ENCODE measurements at regions not wholly inside any gene's neighbourhood (a gene's known extent, or its start where the extent isn't known, plus 50 kb on each side); places are given as distances from the start of the nearest gene placed in this dataset.
"Not testable (repeated sequence)": the region's sequence is repeated elsewhere in the genome, so short reads cannot be mapped to it uniquely, and the experiment has no call there.

DNA sequence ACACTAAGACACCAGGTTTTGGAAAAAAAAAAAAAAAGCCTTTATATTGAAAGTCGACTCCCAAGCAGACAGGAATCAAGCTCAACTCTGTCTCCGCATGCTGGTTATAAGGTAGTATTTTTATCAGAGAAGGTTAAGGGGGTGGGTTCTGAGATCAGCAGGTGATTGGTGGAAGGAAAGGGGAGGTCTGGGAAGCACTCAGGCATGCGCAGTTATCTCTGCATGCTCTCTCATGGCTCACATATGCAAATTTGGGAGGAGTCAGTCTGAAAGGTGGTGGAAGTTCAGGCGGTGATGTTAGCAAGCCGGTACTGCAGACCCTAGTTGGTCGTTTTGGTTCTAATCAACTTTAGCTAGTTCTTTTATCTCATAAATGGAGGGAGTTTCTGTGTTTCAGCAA, 357.6 kb upstream of the C16orf82 start:
- DNase-seq (ENCODE audit: low read depth in 2 of 2, low spot score in 1 of 2): no peak

DNA sequence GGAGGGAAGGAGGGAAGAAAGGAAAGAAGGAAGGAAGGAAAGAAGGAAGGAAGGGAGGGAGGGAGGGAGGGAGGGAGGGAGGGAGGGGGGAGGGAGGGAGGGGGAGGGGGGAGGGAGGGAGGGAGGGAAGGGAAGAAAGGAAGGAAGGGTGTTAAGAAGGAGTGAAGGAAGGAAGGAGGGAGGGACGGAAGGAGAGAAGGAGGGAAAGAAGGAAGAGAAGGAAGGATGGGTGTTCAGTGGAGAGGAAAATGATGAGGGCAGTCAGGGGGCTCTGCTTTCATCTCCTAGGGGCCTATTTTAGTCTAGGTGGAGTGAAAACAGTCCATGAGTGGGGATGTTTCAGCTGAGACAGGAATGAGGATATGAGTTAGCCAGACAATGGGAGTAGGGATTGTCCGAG, 357.0 kb upstream of the C16orf82 start:
- no peak for DNase-seq (ENCODE audit: low read depth in 2 of 2, low spot score in 1 of 2)

DNA sequence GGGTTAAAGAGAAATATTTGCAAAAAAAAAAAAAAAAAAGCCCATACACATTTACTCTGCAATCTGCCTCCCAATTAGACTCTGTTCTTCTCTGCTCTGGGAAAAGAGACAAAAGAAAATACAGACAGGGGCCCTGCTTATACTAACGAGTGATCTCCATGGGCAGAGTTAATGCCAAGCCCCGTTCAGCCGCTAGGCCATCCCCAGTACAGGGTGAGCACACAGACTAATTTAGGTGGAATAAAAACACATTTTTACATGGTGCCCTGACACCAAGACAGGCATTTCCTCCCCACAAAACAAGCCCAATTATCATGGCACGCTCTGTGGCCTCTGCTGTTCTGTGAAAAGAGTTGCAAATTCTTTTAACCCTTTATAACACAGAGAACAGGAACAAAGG, 356.3 kb upstream of the C16orf82 start:
- no peak for DNase-seq (ENCODE audit: low read depth in 2 of 2, low spot score in 1 of 2)

DNA sequence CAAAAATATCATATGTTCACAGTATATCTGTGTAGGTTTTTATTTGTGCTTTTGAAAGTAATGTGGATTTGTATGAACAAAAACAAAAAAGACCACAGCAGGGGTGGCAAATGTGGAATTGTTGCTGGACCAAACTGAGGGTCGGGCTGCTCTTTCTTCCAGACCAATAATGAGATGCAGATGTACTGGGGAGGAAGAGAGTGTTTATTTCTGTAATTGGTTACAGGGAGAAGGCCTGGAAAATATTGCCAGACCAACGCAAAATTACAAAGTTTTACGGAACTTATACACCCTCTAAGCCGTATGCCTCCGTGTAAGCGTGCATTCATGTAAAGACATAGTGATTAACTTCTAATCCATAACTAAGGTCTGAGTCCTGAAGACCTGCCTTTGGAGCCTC, 353.9 kb upstream of the C16orf82 start:
- DNase-seq (ENCODE audit: low read depth in 2 of 2, low spot score in 1 of 2): no peak

DNA sequence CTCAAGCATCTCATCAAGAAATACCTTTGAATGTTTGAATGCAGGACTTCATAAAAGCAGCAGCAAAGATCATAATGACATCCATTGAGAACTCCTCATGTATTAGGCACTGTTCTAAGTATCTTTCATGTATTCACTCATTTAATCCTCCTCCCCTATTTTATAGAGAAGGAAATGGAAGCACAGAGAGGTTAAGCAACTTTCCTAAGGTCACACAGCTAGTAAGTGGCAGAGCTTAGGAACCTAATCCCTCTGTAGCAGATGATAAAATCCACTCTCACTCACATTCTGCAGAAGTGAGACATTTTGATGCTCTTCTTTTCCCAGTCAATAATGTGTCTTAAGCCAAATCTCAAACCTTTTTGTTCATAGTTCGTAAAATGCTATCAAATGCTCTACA, 350.8 kb upstream of the C16orf82 start:
- DNase-seq (ENCODE audit: low read depth in 2 of 2, low spot score in 1 of 2): no peak

DNA sequence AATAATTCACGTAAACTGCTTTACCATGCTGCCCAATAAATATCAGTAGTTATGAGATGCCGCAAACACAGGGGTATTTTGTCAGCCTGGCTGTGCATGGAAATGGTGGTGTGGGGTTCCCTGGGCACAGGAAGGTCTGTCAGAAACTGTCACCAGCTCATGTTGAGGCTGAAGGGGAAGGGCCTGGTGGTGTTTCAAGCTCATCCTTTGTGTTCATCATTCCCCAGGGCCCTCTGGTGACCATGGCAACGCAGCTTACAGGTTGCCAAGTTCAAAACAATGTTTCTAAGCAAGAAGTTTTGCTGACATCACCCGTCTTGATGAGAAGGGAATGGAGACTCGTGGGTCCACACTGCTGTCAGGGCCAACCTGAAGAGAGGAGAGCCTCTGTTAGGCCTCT, 348.9 kb upstream of the C16orf82 start:
- DNase-seq (ENCODE audit: low read depth in 2 of 2, low spot score in 1 of 2): no peak

DNA sequence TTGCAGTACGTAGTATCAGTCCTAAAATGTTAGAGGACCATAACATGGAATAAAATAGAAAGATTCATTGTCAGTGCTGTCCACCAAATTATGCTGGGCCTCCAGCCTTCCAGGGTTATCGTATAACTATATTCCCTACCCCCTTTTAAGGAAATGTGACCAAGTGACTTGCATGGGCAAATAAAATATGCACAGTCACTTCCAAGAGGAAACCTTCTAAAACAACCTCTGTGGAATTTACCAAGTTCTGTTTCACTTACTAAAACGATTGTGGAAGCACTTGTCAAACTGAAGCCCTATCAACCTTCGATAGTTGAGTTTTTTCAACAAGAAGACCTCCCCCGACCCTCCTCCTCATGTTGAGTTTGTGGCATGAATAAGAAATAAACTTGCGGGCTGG, 345.4 kb upstream of the C16orf82 start:
- DNase-seq (ENCODE audit: low read depth in 2 of 2, low spot score in 1 of 2): no peak

DNA sequence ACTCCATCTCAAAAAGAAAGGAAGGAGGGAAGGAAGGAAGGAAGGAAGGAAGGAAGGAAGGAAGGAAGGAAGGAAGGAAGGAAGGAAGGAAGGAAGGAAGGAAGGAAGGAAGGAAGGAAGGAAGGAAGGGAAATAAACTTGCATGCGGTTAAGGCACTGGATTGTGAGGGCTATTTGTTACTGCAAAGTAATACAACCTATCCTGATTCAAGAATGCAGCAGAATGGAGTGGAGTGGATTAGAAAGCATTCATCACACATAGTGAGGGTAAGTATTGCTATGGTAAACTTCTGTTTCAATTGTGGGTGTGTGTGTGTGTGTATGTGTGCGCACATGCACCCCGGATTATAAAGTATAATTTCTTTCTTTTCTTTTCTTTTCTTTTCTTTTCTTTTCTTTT, 344.8 kb upstream of the C16orf82 start:
- not testable (repeated sequence) for DNase-seq (ENCODE audit: low read depth in 2 of 2, low spot score in 1 of 2)

DNA sequence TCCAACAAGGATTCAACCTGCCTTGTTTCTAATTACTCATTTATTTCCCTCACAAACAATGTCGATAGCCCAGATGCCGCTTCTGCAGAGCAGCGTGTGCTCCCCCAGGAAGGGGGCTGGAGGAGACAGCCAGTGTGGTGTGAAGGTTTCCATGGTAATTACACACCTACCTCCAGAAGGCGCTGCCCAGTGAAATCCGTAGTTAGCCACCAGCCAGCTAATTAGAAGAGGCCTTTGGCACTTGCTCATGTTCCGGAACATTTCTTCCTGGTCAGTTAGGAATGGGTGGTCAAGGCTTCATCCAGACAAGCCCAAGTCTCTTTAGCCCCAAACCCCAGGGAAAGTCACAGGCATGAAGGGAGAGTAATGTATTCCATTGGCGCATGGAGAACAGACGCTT, 342.5 kb upstream of the C16orf82 start:
- no peak for DNase-seq (ENCODE audit: low read depth in 2 of 2, low spot score in 1 of 2)

DNA sequence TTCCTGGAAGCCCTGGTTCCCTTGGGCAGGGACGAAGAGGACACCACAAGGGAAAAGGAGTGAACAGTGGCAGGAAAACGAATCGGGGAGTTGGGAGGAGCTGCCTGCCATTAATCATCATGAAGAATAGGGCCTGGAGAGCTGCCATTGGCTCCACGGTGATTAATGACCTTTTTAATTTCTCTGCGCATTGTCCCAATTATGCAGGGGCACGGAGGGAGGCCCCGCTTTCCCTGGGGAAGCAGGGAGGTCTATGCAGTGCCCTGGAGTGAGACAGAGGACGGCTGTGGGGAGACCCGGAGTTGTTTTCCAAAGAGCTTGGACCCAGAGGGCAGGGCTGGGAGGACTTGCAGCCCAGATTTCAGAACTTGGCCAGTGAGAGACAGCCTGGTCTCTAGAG, 338.9 kb upstream of the C16orf82 start:
- no peak for DNase-seq (ENCODE audit: low read depth in 2 of 2, low spot score in 1 of 2)

DNA sequence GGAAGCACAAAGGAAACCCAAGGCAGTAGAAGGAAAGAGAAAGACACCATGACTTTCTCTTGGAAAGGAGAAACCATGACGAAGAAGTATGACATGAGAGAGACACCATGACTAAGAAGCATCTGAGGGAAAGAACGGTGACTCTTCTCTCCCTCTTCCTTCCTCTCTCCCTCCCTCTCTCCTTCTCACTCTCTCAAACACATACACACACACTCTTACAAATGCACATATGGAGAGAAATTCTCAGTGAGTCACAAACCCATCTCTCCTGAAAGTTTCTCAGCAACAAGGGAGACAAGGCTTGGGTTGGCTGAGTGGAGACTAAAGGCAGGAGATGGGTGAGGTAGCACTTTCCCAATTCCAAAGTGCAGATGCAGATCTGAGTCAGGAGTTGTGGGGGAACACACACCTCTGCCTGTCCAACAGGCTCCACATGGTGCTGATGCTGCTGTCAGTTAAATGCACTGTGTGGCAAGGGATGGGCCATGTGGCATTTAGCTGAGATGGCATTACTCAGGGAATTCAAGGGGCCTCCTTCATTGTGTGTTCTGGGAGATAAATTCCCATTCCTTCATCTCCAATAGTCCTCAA, 336.7 kb upstream of the C16orf82 start:
- no peak for DNase-seq (ENCODE audit: low read depth in 2 of 2, low spot score in 1 of 2)

DNA sequence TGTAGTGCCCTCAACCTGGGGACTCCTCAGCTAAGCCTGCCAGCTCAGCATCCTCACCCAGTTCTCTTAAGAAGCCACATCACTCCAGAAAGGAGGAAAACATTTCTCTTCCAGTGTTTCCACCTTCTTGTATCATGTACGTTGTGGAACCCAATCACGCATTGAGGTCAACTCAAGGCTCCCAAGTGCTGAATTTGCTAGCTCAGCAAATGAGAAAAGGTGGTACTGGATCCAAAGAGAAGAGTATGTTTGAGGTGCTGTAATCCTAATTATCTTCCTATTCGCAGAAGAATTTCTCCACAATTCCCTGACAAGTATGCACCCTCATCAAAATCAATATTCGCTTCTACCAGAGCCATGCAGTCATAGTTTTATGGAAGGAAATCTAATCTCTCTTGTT, 335.0 kb upstream of the C16orf82 start:
- DNase-seq (ENCODE audit: low read depth in 2 of 2, low spot score in 1 of 2): no peak

DNA sequence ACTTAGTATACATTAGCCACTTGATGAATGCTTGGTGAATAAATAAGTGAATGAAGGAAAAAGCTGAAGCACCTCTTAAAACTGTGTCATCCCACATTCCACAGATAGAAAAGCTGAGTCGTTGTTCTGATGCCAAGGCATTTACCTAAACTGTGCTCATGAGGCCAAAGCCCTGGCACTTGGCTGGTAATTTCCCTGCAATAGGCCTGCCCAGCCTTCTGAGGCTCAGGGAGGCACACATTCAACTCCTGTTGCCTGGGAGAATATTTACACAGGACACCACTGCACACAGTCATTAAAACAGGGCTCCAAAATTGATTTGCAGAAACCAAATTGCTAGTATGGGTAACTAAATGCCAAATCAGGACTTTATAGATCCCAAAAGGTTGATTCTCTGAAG, 333.0 kb upstream of the C16orf82 start:
- no peak for DNase-seq (ENCODE audit: low read depth in 2 of 2, low spot score in 1 of 2)

DNA sequence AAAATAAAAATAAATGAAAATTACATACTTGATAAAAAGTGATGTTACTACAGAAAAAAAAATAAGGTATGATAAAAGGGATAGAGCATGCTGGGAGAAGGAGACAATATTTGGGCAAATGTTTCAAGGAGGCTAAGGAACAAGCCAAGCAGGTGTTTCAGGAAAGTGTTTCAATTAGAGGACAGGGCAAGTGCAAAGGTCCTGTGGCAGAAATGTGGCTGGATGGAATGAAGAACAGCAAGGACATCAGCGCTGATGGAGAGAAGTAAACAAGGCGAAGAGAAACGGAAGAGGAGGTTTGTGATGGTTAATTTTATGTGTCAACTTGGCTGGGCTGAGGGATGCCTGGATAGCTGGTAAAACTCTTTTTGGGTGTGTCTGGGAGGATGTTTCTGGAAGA, 331.2 kb upstream of the C16orf82 start:
- no peak for DNase-seq (ENCODE audit: low read depth in 2 of 2, low spot score in 1 of 2)

DNA sequence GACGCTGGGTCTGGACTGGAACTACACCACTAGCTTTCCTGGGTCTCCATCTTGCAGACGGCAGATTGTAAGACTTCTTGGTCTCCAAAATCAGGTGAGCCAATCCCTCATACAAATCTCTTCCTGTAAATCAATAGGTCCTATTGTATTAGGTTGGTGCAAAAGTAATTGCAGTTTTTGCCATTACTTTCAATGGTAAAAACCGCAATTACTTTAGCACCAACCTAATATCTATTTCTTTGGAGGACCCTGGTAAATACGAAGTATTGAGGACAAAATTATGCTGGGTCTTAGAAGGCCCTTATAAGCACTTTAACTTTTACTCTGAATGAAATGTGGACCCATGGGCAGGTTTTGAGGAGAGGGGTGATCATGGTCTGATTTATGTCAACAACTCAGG, 330.6 kb upstream of the C16orf82 start:
- DNase-seq (ENCODE audit: low read depth in 2 of 2, low spot score in 1 of 2): no peak

DNA sequence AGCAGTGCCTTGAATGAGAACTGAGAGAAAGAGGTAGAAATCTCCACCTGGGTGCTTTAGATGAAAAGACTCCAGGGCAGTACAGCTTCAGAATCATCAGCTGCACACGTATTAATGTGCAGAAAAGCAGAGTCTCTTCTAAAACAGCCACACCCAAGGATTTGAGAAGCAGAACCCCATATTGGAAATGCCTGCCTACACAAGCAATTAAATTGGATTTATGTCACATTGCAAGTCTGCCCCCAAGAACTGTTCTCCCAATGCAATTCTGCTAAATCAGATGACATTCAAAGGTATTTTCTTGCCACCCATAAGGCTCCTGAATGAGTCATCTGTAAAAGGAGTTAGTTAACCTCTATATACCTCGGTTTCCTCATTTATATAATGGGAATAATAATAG, 326.0 kb upstream of the C16orf82 start:
- DNase-seq (ENCODE audit: low read depth in 2 of 2, low spot score in 1 of 2): no peak

DNA sequence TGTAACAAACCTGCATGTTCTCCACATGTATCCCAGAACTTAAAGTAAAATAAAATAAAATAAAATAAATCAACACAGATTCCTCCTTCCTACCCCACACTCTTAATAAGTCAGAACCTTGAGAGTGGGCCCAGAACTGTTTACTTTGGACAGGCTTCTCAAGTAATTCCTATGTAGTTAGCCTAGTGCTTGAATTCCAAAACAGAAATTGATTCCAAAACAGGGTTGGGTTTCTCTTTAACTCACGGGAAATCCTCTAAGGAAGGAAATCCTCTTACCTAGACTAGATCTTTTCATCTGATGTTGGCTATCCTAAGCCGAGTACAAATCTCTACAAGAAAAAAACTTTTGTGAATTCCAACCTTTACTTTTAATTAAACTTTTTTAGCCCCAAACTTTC, 324.7 kb upstream of the C16orf82 start:
- no peak for DNase-seq (ENCODE audit: low read depth in 2 of 2, low spot score in 1 of 2)

DNA sequence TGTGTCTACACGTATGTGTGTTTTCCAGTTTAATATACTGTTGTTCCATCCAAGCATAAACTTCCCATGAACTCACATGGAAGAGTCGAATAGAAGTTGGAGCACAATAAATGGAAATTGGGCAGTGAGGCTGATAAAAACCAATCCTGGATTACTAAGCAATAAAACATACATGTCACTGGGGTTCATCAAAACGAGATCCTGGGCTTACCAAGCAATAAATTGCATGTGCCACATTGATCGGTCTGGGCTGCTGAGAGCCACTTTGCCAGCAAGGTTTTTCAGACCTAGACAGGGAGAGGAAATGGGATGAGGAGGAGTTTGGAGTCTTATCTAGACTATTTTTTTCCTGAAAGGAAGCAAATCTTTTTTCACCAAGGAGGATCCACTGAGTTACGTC, 322.3 kb upstream of the C16orf82 start:
- no peak for DNase-seq (ENCODE audit: low read depth in 2 of 2, low spot score in 1 of 2)

DNA sequence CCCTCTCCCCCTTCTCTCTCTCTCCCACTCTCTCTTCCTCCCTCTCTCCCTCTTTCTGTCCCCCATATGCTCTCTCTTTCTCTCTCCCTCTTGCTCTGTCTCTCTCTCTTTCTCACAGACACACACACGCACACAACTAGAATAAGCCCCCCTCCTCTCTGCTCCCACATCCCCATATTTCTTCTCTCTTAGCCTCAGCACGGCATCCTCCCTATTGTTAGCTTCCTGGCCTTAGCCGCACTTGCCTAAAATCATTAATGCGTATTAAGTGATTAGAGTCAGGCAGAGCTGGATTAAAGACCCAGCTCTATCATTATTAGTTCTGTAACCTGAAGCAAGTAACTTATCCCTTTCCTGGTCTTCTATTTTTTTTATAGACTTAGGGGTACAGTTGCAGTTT, 319.0 kb upstream of the C16orf82 start:
- DNase-seq (ENCODE audit: low read depth in 2 of 2, low spot score in 1 of 2): no peak

DNA sequence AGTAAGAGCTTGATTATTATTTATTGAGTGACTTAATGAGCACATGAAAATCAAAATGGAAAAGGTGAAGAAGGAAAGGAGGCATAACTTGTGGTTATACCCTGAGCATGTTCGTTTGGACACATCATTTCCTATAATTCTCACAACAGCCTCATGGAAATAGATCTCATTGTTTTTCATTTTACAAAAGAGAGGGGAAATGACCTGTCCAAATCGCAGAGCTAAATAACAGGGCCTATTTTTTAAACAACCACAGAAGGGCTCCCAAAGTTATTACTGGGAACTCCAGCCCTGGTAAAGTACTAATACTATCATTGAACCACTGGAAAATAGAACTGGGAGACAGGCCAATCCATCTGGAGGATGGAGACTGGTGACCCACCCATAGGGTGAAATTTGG, 317.7 kb upstream of the C16orf82 start:
- no peak for DNase-seq (ENCODE audit: low read depth in 2 of 2, low spot score in 1 of 2)

DNA sequence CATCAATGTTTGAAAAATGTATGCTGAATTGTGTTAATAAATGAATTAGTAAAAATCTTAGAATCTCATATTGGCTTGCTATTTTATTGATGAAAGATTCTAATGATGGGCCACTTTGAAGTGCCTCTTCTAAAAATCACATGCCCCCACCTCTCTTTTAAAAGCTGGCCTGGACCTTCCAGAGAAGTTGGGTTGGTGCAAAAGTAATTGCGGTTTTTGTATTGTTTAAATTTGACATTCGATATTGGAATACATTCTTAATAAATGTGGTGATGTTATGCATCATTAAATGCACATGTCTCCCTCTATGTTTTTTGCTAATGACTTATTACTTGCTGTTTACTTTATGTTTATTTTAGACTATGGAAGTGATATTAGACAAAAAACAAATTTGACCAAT, 314.6 kb upstream of the C16orf82 start:
- no peak for DNase-seq (ENCODE audit: low read depth in 2 of 2, low spot score in 1 of 2)

DNA sequence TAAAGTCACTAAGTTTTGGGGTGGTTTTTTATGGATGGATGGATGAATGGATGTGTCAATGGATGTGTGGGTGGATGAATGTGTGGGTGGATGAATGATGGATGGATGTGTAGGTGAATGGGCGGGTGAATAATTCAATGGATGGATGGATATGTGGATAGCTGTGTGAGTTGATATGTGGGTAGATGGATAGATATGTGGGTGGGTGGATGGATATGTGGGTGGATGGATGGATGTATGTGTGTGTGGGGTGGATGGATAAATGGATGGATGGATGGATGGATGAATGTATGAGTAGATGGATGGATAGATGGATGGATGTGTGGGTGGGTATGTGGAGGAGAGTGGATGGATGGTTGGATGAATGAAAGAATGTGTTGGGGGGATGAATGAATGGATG, 310.1 kb upstream of the C16orf82 start:
- DNase-seq (ENCODE audit: low read depth in 2 of 2, low spot score in 1 of 2): no peak

DNA sequence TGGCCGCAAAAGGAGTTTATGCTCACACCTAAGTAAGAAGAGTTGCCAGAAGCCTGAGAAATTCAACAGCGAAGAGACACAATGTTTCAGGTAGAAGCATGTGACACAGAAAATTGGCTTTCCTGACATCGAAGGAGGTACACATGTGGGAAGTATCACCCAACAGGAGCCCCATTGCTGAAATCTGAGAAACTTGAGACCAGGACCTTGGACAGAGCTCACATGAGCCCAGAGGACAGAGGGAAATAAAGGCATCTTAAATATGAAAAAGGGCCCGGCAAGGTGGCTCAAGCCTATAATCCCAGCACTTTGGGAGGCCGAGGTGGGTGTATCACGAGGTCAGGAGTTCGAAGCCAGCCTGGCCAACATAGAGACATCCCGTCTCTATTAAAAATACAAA, 304.1 kb upstream of the C16orf82 start:
- no peak for DNase-seq (ENCODE audit: low read depth in 2 of 2, low spot score in 1 of 2)

DNA sequence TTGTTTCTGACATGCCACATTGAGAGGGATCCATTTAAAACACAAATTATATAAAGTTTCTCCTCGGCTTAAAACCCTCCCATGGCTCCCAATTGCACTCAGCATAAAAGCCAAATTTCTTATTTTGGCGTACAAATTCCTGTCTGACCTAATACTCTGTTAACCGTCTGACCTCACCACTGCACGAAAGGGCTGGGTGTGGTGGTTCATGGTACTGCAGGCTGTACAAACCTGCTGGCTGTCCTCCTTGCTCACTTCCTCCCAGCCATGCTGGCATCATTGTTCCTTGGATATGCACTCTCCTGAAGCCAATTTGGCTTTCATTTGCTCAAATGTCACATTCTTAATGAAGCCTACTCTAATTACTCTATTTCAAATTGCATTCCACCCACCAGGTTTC, 301.6 kb upstream of the C16orf82 start:
- DNase-seq (ENCODE audit: low read depth in 2 of 2, low spot score in 1 of 2): no peak
